Astrocyte of the cerebellum (primary cell): ENCODE measurements at regions not wholly inside any gene's neighbourhood (a gene's known extent, or its start where the extent isn't known, plus 50 kb on each side); places are given as distances from the start of the nearest gene placed in this dataset.
A peak's percentile ranks its signal among the peaks of the same experiment; 100 is the strongest.

Source experiments
- DNase-seq: peaks from one replicate; pipeline ENCODE4 v3.0.0-alpha.2; 2011; ENCODE audit warnings: low read depth
- H3K4me3 ChIP-seq: 2 replicates; pipeline ENCODE4 v1.5.1; 2011; ENCODE audit warnings: mild to moderate bottlenecking, low read depth, low read length, moderate library complexity
- in situ Hi-C: cut with HindIII; loops from 2 replicates; pipeline ENCODE4 v1.10.0; 2017; ENCODE audit warnings: low sequenced_read_pairs
- TF ChIP-seq, protein P1 (sequence below): IDR thresholded peaks from 2 replicates; pipeline ENCODE4 v1.5.1; 2012; ENCODE audit warnings: low read length, low read depth, moderate library complexity, mild to moderate bottlenecking; ENCODE audit errors: missing control alignments

- TF ChIP-seq, protein P1, sequence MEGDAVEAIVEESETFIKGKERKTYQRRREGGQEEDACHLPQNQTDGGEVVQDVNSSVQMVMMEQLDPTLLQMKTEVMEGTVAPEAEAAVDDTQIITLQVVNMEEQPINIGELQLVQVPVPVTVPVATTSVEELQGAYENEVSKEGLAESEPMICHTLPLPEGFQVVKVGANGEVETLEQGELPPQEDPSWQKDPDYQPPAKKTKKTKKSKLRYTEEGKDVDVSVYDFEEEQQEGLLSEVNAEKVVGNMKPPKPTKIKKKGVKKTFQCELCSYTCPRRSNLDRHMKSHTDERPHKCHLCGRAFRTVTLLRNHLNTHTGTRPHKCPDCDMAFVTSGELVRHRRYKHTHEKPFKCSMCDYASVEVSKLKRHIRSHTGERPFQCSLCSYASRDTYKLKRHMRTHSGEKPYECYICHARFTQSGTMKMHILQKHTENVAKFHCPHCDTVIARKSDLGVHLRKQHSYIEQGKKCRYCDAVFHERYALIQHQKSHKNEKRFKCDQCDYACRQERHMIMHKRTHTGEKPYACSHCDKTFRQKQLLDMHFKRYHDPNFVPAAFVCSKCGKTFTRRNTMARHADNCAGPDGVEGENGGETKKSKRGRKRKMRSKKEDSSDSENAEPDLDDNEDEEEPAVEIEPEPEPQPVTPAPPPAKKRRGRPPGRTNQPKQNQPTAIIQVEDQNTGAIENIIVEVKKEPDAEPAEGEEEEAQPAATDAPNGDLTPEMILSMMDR = no peak
- in situ Hi-C loops = no loop called here
- no peak overlapping the region for H3K4me3 ChIP-seq
- DNase-seq = no peak
These were observed 76.3 kb upstream of the FBXL4 start for GRCh38 chr6:99024089-99024488.

- no peak overlapping the region for H3K4me3 ChIP-seq
- DNase-seq = no peak
- in situ Hi-C loops = no loop called here
- TF ChIP-seq, protein P1 = no peak
These were observed 74.4 kb upstream of the FBXL4 start for GRCh38 chr6:99022039-99022609.

DNA sequence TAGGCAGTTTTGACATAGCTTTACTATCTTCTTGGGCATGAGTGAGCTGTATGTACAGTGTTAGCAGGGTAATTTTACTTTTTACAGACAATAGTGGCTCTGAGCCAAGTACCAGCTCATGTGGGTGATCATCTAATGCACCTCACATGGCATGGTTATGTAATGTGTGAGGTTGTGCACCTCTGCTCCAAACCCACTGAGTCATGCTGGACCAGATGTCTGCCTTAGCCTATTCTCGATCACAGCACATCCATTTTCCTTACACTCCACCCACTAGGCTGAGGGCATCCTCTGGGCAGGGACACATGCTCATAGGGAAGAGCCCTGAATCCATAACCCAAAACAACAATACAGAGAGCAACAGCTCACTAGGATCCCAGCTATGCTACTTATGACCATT lies 71.6 kb upstream of the FBXL4 start:
- no peak for DNase-seq
- in situ Hi-C loops = no loop called here
- TF ChIP-seq, protein P1 = no peak
- H3K4me3 ChIP-seq = no peak overlapping the region

GRCh38 chr6:99017150-99017549 lies 69.4 kb upstream of the FBXL4 start:
- DNase-seq = no peak
- in situ Hi-C loops = no loop called here
- no peak overlapping the region for H3K4me3 ChIP-seq
- TF ChIP-seq, protein P1 = no peak

DNA sequence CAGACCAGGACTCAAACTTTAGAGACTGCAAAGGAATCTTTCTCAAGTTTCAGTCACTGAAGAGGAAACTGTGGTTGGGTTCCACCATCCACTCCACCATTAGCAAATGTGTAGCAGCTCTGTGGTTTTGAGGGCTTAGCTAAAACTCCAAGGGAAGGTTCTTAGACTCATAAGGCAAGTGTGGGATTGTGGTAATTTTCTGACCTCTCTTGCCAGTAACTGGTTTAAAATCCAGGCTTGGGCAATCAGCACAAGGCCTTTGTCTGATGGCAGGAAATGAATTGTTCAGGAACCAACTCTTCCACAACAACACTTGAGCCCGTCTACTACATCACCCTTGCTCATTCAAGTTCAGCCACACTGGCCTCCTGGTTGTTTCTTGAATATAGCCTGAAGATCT lies 68.6 kb upstream of the FBXL4 start:
- TF ChIP-seq, protein P1 = no peak
- no peak overlapping the region for H3K4me3 ChIP-seq
- DNase-seq = peak; percentile 88
- in situ Hi-C loops = no loop called here

DNA sequence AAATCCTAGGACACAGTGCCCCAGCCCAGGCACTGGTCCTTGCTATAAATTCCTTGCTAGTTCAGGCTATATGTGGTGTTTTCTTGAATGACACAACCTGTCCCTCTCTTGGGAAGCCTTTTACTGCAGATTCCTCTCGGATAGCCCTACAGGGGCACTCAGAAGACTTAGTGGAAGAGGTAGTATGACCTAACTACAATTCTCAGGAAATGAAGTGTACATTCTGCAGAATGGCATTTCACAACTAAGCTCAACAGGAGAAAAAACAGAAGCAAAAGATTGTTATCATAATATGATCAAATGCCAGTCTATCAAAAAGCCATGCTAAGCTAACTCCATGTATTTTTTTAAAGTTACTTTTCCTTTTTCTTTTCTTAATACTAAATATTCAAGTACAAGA lies 66.3 kb upstream of the FBXL4 start:
- in situ Hi-C loops = no loop called here
- H3K4me3 ChIP-seq = no peak overlapping the region
- DNase-seq = no peak
- TF ChIP-seq, protein P1 = no peak
